ENCODE measurements at regions not wholly inside any gene's neighbourhood (a gene's known extent, or its start where the extent isn't known, plus 50 kb on each side); places are given as distances from the start of the nearest gene placed in this dataset.

DNA sequence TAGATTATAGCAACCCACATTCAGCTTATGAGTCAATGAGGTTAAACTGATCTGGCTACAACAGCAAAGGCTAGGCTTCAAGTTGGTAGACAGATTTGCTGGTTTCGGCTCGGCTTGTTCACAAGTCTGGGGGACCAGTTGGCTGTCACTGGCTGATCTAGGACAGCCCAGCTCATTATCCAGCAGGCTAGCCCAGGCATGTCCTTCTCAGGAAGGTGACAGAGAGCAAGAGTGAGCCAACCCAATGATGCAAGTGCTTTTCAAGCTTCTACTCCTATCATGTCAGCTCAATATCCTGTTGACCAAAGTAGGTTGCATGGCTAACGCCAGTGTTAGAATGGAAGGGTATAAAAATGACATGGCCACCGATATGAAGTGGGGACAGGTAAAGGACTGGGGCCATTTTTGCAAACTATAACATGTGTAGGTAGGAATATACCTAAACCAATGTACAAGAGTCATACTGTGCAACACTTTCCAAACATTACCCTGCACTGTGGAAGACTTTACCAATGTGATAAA is 220.9 kb upstream of the SOX21 start:
- no peak overlapping the region for H3K4me3 Mint-ChIP-seq
- peaks cover 12% of the 10 kb centered on the region for H3K9me3 Mint-ChIP-seq
- peaks cover 6% of the 10 kb centered on the region for H3K27me3 Mint-ChIP-seq (ENCODE audit: low read depth)
- H3K27ac Mint-ChIP-seq: no peak overlapping the region
- no peak for DNase-seq (ENCODE audit: low spot score)
- H3K36me3 Mint-ChIP-seq (ENCODE audit: low read depth): no peaks in the 10 kb centered on the region
- H3K4me1 Mint-ChIP-seq (ENCODE audit: low read depth): no peaks in the 10 kb centered on the region

DNA sequence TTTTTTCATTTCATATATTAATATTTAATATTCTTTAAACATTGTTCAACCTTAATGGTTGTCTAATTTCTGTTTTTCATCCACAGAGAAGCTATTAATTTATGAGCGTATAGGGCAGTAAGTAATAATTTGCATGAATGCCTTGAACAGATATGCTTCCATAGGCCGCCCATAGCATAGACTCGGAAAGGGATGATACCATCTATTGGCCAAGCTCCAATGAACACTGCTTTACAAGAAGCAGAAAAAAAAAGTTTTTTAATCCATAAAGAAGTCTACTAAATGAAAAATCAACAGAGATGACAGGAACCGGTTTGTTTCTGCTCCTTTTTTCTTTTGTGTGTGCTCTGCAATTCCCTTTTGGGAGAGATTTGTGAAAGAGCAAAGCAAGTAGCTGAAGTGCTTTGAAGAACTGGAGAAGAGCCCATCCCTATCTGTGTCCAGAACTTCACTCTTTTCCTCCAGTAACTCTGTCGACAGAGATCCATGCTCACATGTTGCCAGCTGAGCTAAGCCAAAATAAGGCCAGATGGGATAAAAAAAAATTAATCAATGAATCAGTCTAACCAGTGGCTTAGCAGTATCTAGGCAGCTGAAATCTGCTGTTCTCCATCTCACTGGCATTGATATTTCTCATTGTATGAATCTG is 215.9 kb upstream of the SOX21 start:
- Mint-ChIP-seq H3K4me1 (ENCODE audit: low read depth) (no peaks in the 10 kb centered on the region), H3K36me3 (ENCODE audit: low read depth) (no peaks in the 10 kb centered on the region), H3K27ac (no peak overlapping the region), H3K27me3 (ENCODE audit: low read depth) (no peaks in the 10 kb centered on the region), H3K9me3 (peaks cover 6% of the 10 kb centered on the region), H3K4me3 (no peak overlapping the region)
- DNase-seq (ENCODE audit: low spot score): no peak

DNA sequence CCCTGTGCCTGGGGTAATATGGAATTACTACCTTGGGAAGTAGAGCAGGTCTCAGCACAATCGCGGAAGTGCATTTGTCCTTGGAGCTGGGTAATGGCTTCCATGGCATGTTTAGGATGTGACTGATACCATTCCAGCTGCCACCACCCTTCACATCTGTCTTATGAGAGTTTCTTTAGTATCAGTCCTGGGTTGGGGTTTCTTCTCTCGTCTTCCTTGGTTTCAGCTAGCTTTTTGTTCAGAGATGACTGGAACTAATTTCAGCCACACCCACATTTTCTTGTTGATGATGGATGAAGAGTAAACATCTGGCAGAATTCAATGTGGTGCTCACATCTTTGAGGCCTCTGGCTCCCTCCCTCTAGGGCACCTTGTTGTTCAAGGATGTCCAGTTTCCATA is 212.9 kb upstream of the SOX21 start:
- no peaks in the 10 kb centered on the region for H3K9me3 Mint-ChIP-seq
- H3K4me3 Mint-ChIP-seq: no peak overlapping the region
- no peaks in the 10 kb centered on the region for H3K36me3 Mint-ChIP-seq (ENCODE audit: low read depth)
- H3K4me1 Mint-ChIP-seq (ENCODE audit: low read depth): no peaks in the 10 kb centered on the region
- H3K27me3 Mint-ChIP-seq (ENCODE audit: low read depth): peaks cover 2% of the 10 kb centered on the region
- no peak overlapping the region for H3K27ac Mint-ChIP-seq
- no peak for DNase-seq (ENCODE audit: low spot score)

DNA sequence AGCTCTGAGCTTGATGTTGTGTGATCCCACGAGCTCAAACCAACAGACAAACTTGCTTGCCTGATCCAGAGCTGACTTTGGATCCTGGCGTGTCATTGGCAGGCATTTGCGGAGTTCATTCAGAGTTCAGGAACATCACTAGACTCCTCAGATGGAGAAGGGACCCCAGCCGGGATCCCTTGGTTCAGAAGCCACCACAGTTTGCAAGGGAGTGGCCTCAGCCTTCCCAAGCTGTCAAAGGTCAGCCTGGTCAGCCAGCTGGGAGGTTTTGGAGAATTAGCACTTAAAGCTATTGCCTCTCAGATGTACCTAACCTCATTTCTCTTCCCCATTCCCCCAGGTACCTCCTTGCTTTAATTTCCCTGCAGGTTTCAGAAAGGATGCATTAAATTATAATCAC is 208.8 kb upstream of the SOX21 start:
- Mint-ChIP-seq H3K36me3 (ENCODE audit: low read depth) (no peaks in the 10 kb centered on the region), H3K4me3 (no peak overlapping the region), H3K9me3 (no peaks in the 10 kb centered on the region), H3K27ac (no peak overlapping the region), H3K4me1 (ENCODE audit: low read depth) (no peaks in the 10 kb centered on the region), H3K27me3 (ENCODE audit: low read depth) (peaks cover 2% of the 10 kb centered on the region)
- DNase-seq (ENCODE audit: low spot score): no peak

DNA sequence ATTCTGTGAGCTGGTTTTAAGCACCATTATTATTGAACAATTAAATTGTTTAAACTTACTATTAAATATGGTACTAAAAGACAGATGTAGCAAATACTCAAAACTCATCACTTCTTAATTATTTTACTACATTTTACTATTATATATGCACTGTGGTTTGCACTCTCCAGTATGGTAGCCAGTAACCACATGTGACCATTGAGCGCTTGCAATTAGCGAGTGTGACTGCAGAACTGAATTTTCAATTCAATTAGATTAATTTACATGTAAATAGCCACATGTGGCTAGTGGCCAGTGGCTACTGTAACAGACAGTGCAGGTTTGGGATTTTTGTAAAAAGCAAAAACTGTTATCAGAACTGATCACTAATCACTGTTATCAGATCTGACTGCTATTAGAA is 208.2 kb upstream of the SOX21 start:
- no peaks in the 10 kb centered on the region for H3K4me1 Mint-ChIP-seq (ENCODE audit: low read depth)

DNA sequence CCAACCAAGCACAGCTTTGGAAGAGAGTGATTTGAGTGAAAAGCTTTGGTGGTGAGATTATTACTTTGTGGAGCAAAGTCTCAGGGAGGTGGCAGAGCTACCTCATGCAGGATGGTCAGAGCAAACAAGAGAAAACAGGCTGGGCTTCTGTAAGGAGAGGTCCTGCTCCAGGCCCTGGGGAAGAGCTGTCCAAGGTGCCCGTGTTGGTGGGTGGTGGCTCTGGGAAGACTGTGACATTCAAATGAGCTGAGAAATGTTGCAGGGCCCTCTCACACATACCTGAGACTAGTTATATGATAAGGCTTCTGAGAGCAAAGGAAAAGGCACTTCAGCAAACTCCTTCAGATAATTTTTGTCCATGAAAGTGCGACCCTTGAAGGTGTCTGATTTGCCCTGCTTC is 205.5 kb upstream of the SOX21 start:
- no peaks in the 10 kb centered on the region for H3K4me1 Mint-ChIP-seq (ENCODE audit: low read depth)
- no peaks in the 10 kb centered on the region for H3K9me3 Mint-ChIP-seq
- DNase-seq (ENCODE audit: low spot score): no peak
- no peak overlapping the region for H3K27ac Mint-ChIP-seq
- H3K36me3 Mint-ChIP-seq (ENCODE audit: low read depth): no peaks in the 10 kb centered on the region
- no peak overlapping the region for H3K4me3 Mint-ChIP-seq
- peaks cover 2% of the 10 kb centered on the region for H3K27me3 Mint-ChIP-seq (ENCODE audit: low read depth)

More for the DNA sequence above, 208.2 kb upstream of the SOX21 start:
- Mint-ChIP-seq H3K36me3 (ENCODE audit: low read depth) (no peaks in the 10 kb centered on the region), H3K9me3 (no peaks in the 10 kb centered on the region), H3K4me3 (no peak overlapping the region), H3K27me3 (ENCODE audit: low read depth) (peaks cover 2% of the 10 kb centered on the region), H3K27ac (no peak overlapping the region)
- DNase-seq (ENCODE audit: low spot score): no peak

DNA sequence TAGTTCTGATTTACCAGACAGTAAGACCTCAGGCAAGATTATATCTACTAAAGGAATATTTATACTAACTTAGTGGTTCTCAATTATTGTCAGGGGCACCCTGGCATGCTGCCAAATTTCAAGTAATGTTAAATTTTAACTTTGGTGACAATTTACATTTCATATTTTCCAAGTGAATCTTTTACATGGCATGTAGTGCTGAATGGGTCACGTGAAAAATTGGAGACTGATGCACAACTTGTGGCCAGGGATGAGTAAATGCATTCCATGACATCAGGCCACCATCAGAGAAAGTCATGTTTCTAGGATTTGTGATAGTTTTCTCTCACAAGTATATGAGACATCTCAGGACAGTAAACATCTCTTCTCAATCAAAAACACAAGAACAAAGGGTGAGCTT is 202.6 kb upstream of the SOX21 start:
- Mint-ChIP-seq H3K4me1 (ENCODE audit: low read depth) (no peaks in the 10 kb centered on the region), H3K9me3 (no peaks in the 10 kb centered on the region), H3K4me3 (no peak overlapping the region), H3K27me3 (ENCODE audit: low read depth) (peaks cover 7% of the 10 kb centered on the region), H3K27ac (no peak overlapping the region), H3K36me3 (ENCODE audit: low read depth) (no peaks in the 10 kb centered on the region)
- no peak for DNase-seq (ENCODE audit: low spot score)

DNA sequence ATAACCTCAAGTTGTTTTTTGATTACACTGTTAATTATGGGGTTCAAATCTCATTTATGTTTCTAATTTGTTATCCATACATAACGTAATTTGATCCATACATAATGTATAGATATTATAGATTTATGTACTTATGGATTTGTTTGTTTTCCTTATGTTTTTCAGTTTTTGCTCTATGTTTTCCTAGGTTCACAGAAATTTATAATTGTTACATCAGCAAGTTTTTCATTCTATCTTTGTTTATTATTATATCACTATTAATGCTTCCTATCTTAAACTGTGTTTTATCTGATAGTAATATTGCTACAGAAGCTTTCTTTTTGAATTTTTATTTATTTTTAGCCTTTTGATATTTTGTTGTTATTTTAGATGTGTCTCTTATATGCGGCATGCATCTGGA is 194.3 kb upstream of the SOX21 start:
- no peak overlapping the region for H3K4me3 Mint-ChIP-seq
- no peaks in the 10 kb centered on the region for H3K9me3 Mint-ChIP-seq
- H3K27me3 Mint-ChIP-seq (ENCODE audit: low read depth): peaks cover 16% of the 10 kb centered on the region
- no peaks in the 10 kb centered on the region for H3K4me1 Mint-ChIP-seq (ENCODE audit: low read depth)
- H3K36me3 Mint-ChIP-seq (ENCODE audit: low read depth): no peaks in the 10 kb centered on the region
- H3K27ac Mint-ChIP-seq: no peak overlapping the region
- DNase-seq (ENCODE audit: low spot score): no peak

DNA sequence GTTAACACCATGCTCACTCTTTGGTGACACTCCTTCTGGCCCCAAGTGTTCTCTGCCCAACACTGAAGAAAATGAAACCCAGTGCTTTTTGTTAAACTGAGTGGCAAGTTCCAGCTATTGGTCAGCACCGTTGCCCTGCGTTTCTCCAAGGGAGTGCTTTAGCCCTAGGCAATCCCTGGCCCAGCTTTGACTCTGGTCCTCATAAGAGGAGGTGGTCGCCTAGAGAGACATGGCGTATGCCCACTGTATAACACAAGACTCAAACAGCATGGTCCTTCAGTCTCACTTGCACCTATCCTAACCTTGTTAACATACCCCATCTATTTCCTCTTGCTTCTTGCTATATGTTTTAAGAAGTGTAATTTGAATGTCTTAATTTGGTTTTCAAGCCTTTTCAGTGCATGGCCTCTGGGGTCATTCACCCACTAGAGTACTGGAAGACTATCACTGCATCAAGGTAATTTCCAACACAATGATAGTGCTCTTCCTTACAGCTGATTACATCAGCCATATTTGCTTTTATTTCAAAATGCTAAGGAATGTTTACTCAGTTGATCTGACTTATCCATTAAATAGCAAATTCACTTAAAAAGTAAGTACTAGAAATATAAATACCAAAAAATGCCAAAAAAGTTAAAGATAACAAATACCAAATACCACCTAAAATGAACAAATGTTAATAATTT is 190.5 kb upstream of the SOX21 start:
- no peak overlapping the region for H3K27ac Mint-ChIP-seq
- no peaks in the 10 kb centered on the region for H3K9me3 Mint-ChIP-seq
- no peaks in the 10 kb centered on the region for H3K4me1 Mint-ChIP-seq (ENCODE audit: low read depth)
- DNase-seq (ENCODE audit: low spot score): no peak
- no peak overlapping the region for H3K4me3 Mint-ChIP-seq
- peaks cover 4% of the 10 kb centered on the region for H3K27me3 Mint-ChIP-seq (ENCODE audit: low read depth)
- no peaks in the 10 kb centered on the region for H3K36me3 Mint-ChIP-seq (ENCODE audit: low read depth)

DNA sequence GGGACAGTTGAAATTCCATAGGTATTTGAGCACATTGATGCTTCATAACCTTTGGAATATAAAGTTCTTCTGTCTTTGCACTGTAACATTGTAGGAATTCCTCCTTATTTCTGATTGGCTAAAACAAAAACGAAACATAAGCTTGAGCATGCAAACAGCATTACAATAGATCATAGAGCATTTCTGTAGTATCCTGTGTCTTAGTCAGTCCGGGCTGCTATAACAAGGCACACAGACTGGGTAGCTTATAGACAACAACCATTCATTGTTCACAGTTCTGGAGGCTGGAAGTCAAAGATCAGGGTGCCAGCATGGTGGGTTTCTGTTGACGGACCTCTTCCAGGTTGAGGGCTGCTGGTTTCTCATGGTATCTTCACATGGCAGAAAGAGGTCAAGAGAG is 188.7 kb upstream of the SOX21 start:
- Mint-ChIP-seq H3K4me1 (ENCODE audit: low read depth) (no peaks in the 10 kb centered on the region), H3K9me3 (no peaks in the 10 kb centered on the region), H3K27me3 (ENCODE audit: low read depth) (peaks cover 4% of the 10 kb centered on the region), H3K36me3 (ENCODE audit: low read depth) (no peaks in the 10 kb centered on the region), H3K27ac (no peak overlapping the region), H3K4me3 (no peak overlapping the region)
- no peak for DNase-seq (ENCODE audit: low spot score)

DNA sequence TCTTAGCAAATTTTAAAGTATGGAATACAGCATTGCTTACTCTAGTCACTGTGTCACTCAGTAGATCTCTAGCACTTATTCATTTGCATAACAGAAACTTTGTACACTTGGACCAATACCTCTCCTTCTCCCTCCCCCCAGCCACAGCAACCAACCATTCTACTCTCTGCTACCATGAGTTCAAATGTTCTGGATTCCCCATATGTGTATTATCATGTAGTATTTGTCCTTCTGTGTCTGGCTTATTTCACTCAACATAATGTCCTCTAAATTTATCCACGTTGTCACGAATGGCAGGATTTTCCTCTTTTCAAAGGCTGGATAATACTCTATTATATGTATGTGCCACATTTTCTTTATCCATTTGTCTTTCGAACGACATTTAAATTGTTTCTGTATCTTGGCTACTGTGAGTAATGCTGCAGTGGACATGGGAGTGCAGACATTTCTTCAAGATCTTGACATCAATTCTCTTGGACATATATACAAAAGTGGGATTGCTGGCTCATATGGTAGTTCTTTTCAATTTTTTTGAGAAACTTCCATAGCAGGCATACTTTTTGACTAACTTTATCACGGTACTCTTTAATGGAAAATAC is 184.5 kb upstream of the SOX21 start:
- H3K4me1 Mint-ChIP-seq (ENCODE audit: low read depth): no peaks in the 10 kb centered on the region
- no peak overlapping the region for H3K4me3 Mint-ChIP-seq
- H3K27ac Mint-ChIP-seq: no peak overlapping the region
- no peak for DNase-seq (ENCODE audit: low spot score)
- H3K9me3 Mint-ChIP-seq: no peaks in the 10 kb centered on the region
- no peaks in the 10 kb centered on the region for H3K27me3 Mint-ChIP-seq (ENCODE audit: low read depth)
- no peaks in the 10 kb centered on the region for H3K36me3 Mint-ChIP-seq (ENCODE audit: low read depth)

DNA sequence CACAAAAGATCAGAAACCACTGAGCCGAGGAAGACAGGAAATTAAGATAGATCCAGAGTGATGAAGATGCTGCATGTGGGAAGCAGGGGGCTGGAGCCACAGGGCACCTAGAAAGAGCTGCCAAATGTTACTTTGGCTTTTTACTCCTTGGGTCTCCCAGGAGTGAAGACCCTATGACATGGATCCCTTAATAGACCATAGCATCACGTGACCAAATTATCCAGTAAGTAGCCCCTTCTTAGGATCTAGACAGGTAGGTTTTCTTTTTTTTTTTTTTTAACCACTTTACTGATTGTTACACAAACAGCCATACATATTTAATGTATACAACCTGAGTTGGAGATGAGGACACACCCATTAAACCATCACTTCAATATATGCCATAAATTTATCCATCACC is 183.9 kb upstream of the SOX21 start:
- H3K9me3 Mint-ChIP-seq: no peaks in the 10 kb centered on the region
- no peaks in the 10 kb centered on the region for H3K36me3 Mint-ChIP-seq (ENCODE audit: low read depth)
- H3K4me3 Mint-ChIP-seq: no peak overlapping the region
- no peaks in the 10 kb centered on the region for H3K27me3 Mint-ChIP-seq (ENCODE audit: low read depth)
- no peaks in the 10 kb centered on the region for H3K4me1 Mint-ChIP-seq (ENCODE audit: low read depth)
- no peak overlapping the region for H3K27ac Mint-ChIP-seq
- DNase-seq (ENCODE audit: low spot score): no peak

DNA sequence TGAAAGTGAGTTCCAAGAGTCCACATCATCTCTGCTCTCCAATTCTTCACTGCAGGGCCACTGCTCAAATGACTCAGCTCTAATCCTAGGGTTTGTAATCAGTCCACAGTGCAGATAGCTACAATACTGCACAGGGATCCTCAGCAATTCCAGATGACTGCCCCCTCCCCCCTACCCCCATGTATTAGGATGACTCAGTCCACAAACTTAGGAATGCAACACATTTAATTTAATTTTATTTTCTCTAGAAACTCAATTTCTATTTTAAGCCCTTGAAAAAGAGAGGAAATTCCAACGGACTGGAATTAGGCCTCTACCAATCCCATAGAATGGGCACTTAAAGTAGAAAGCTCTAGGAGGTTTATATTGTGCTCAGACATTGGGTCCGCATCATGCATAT is 173.8 kb upstream of the SOX21 start:
- Mint-ChIP-seq H3K36me3 (ENCODE audit: low read depth) (no peaks in the 10 kb centered on the region), H3K4me1 (ENCODE audit: low read depth) (no peaks in the 10 kb centered on the region), H3K4me3 (no peak overlapping the region), H3K9me3 (no peaks in the 10 kb centered on the region), H3K27me3 (ENCODE audit: low read depth) (no peaks in the 10 kb centered on the region), H3K27ac (no peak overlapping the region)
- no peak for DNase-seq (ENCODE audit: low spot score)

DNA sequence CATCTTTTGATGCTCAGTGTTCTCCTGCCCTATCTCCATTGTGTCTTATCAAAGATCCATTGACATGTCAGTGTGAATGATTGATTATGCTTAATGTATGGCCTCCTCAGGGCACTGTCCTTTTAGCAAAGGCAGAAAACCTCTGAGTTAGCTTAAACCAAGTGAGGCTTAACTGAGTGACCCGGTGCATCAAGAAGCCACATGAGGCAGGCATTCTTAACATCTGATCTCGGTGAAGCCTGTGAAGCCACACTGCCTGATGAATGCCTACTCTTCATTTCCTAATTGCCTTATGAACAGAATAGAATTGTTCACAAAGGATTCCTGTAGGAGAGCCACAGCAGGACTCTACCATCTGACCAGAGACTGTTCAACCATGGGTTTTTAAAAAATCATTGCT is 168.1 kb upstream of the SOX21 start:
- Mint-ChIP-seq H3K4me3 (no peak overlapping the region), H3K9me3 (peaks cover 3% of the 10 kb centered on the region), H3K4me1 (ENCODE audit: low read depth) (no peaks in the 10 kb centered on the region), H3K27me3 (ENCODE audit: low read depth) (no peaks in the 10 kb centered on the region), H3K36me3 (ENCODE audit: low read depth) (no peaks in the 10 kb centered on the region), H3K27ac (no peak overlapping the region)
- no peak for DNase-seq (ENCODE audit: low spot score)
